Fibroblast of pulmonary artery (primary cell): ENCODE measurements at regions not wholly inside any gene's neighbourhood (a gene's known extent, or its start where the extent isn't known, plus 50 kb on each side); places are given as distances from the start of the nearest gene placed in this dataset.

Experiments used
- DNase-seq: peaks from one replicate; pipeline ENCODE4 v3.0.0-alpha.2; 2010; ENCODE audit warnings: low read depth
- H3K4me3 ChIP-seq: replicated peaks from 2 replicates; pipeline ENCODE4 v1.5.1; 2011; ENCODE audit warnings: low read depth, mild to moderate bottlenecking, control low read depth, low read length, moderate library complexity
- CTCF ChIP-seq: IDR thresholded peaks from 2 replicates; pipeline ENCODE4 v1.5.1; 2011; ENCODE audit warnings: mild to moderate bottlenecking, control low read depth, low read length, inconsistent platforms; ENCODE audit errors: missing control alignments

- TF ChIP-seq CTCF, result no peak
- DNase-seq, result no peak
These were observed 379.2 kb upstream of the CELF4 start for GRCh38 chr18:37944700-37945270.

GRCh38 chr18:37937287-37937686 is 371.7 kb upstream of the CELF4 start:
- no peak for TF ChIP-seq CTCF
- DNase-seq, result no peak
- H3K4me3 ChIP-seq, result no peak overlapping the region

More at GRCh38 chr18:37944700-37945270, 379.2 kb upstream of the CELF4 start:
- H3K4me3 ChIP-seq, result no peak overlapping the region

- TF ChIP-seq CTCF, result no peak
- no peak for DNase-seq
- no peak overlapping the region for H3K4me3 ChIP-seq
These were observed 369.5 kb upstream of the CELF4 start for GRCh38 chr18:37935086-37935485.

GRCh38 chr18:37930640-37931039 is 365.0 kb upstream of the CELF4 start:
- DNase-seq, result no peak
- no peak for TF ChIP-seq CTCF
- H3K4me3 ChIP-seq, result no peak overlapping the region

- no peak for TF ChIP-seq CTCF
- peak; percentile 8 for DNase-seq
- H3K4me3 ChIP-seq, result no peak overlapping the region
These were observed 356.6 kb upstream of the CELF4 start for GRCh38 chr18:37922162-37922561.

- no peak for TF ChIP-seq CTCF
- no peak overlapping the region for H3K4me3 ChIP-seq
- DNase-seq, result no peak
These were observed 355.3 kb upstream of the CELF4 start for GRCh38 chr18:37920865-37921264.

- H3K4me3 ChIP-seq, result no peak overlapping the region
- no peak for TF ChIP-seq CTCF
- DNase-seq, result no peak
These were observed 347.5 kb upstream of the CELF4 start for GRCh38 chr18:37913051-37913450.
